ENCODE measurements at regions not wholly inside any gene's neighbourhood (a gene's known extent, or its start where the extent isn't known, plus 50 kb on each side); places are given as distances from the start of the nearest gene placed in this dataset.
A peak's percentile ranks its signal among the peaks of the same experiment; 100 is the strongest.

DNA sequence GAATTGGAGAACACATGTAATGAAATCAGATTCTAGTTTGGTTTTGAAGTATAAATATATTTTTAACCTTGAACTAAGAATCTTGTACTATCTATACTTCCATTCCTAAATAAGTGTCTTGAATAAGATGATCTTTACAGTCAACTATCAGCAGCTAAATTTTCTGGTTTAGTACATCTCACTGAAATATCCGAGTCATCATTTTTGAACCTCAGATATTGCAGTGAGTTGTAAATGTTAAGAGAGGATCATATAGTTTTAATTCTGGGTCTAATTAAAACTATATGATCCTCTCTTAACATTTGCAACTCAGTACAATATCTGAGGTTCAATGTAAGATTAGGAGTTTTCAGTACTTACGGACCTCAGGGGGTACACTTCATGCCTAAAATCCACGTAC is 768.8 kb upstream of the ADAMTS5 start:
- TF ChIP-seq MAX (IDR thresholded peaks at IDR 0.05; ENCODE audit: insufficient read depth, insufficient read length) (no peak), CTCF (IDR thresholded peaks at IDR 0.05; ENCODE audit: extremely low read depth in 1 of 2, insufficient read depth in 1 of 2, low read depth in 1 of 2, low read length in 2 of 2) (no peak), EZH2 (IDR thresholded peaks at IDR 0.05; ENCODE audit: borderline replicate concordance, low read depth, low read length, severe bottlenecking) (no peak)
- no peaks in the 10 kb centered on the region for H3K9me1 ChIP-seq (replicated peaks; ENCODE audit: control insufficient read depth, extremely low read depth, insufficient read depth, low read length)
- no TSS peak for BruUV-seq (replicated peaks)
- ChIA-PET CTCF (no interaction called here), POLR2A (no interaction called here)
- H3K9me3 ChIP-seq (replicated peaks; ENCODE audit: control insufficient read depth, insufficient read depth, low read length), result no peaks in the 10 kb centered on the region
- H2AFZ ChIP-seq (ENCODE audit: low read depth, low read length), result no peak overlapping the region
- no peaks in the 10 kb centered on the region for H3K36me3 ChIP-seq (ENCODE audit: control insufficient read depth in 2 of 2, extremely low read depth in 1 of 2, insufficient read depth in 2 of 2, low read length in 2 of 2)
- DNase-seq (ENCODE audit: low read depth, low spot score) (no peak), FAIRE-seq (no peak)
- no peak overlapping the region for H3K27ac ChIP-seq (ENCODE audit: insufficient read depth, low read depth, low read length)
- intact Hi-C loops (cut with micrococcal nuclease) (no loop called here), dilution Hi-C loops (cut with MboI; ENCODE audit: extremely low pct_ligation_motif_present, low sequenced_read_pairs) (no loop called here)
- H3K4me1 ChIP-seq (ENCODE audit: control insufficient read depth, extremely low read depth, insufficient read depth, low read length), result no peaks in the 10 kb centered on the region
- H3K9ac ChIP-seq (replicated peaks; ENCODE audit: extremely low read depth, insufficient read depth, low read length), result no peak overlapping the region
- no peaks in the 10 kb centered on the region for H4K20me1 ChIP-seq (replicated peaks; ENCODE audit: control insufficient read depth, extremely low read depth, insufficient read depth, low read length)
- no peak overlapping the region for H3K4me3 ChIP-seq (replicated peaks in 1 of 3; ENCODE audit: insufficient read depth in 1 of 3, low read depth in 1 of 3, low read length in 3 of 3)
- no peak overlapping the region for H3K4me2 ChIP-seq (ENCODE audit: insufficient read depth, low read length)
- no peaks in the 10 kb centered on the region for H3K27me3 ChIP-seq (ENCODE audit: control insufficient read depth in 2 of 2, insufficient read depth in 2 of 2, low read length in 2 of 2)
- no peaks in the 10 kb centered on the region for H3K79me2 ChIP-seq (ENCODE audit: control insufficient read depth, insufficient read depth, low read length)

DNA sequence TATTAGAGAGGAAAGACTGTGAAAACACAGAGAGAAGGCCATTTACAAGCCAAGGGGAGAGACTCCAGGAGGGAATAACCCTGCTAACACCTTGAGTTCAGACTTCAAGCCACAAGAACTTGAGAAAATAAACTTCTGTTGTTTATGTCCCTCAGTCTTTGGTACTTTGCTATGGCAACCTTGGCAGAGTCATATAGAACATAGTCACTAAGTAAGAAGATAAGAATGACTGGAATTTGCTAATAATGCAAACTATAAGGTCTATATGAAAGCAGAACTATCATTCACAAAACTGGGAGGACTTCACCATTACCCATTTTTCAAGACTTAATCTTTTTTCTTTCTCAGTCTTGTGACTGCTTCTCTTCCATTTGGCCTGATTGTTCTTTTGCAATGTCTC is 767.3 kb upstream of the ADAMTS5 start:
- no peaks in the 10 kb centered on the region for H3K9me1 ChIP-seq (replicated peaks; ENCODE audit: control insufficient read depth, extremely low read depth, insufficient read depth, low read length)
- no peaks in the 10 kb centered on the region for H3K4me1 ChIP-seq (ENCODE audit: control insufficient read depth, extremely low read depth, insufficient read depth, low read length)
- CTCF ChIA-PET, result no interaction called here
- BruUV-seq (replicated peaks), result no TSS peak
- no peak overlapping the region for H3K4me2 ChIP-seq (ENCODE audit: insufficient read depth, low read length)
- dilution Hi-C loops (cut with MboI; ENCODE audit: extremely low pct_ligation_motif_present, low sequenced_read_pairs), result no loop called here
- TF ChIP-seq MYC (IDR thresholded peaks at IDR 0.05; ENCODE audit: low read depth, low read length), result no peak
- no peaks in the 10 kb centered on the region for H3K36me3 ChIP-seq (ENCODE audit: control insufficient read depth in 2 of 2, extremely low read depth in 1 of 2, insufficient read depth in 2 of 2, low read length in 2 of 2)
- no peaks in the 10 kb centered on the region for H3K27me3 ChIP-seq (ENCODE audit: control insufficient read depth in 2 of 2, insufficient read depth in 2 of 2, low read length in 2 of 2)
- intact Hi-C loops (cut with micrococcal nuclease), result no loop called here
- H3K4me3 ChIP-seq (replicated peaks in 1 of 3; ENCODE audit: insufficient read depth in 1 of 3, low read depth in 1 of 3, low read length in 3 of 3), result no peak overlapping the region
- H3K9ac ChIP-seq (replicated peaks; ENCODE audit: extremely low read depth, insufficient read depth, low read length), result no peak overlapping the region
- H3K79me2 ChIP-seq (ENCODE audit: control insufficient read depth, insufficient read depth, low read length), result no peaks in the 10 kb centered on the region
- H2AFZ ChIP-seq (ENCODE audit: low read depth, low read length), result no peak overlapping the region
- peak; percentile 23 for DNase-seq (ENCODE audit: low read depth, low spot score)
- FAIRE-seq, result no peak
- POLR2A ChIA-PET, result no interaction called here
- no peak overlapping the region for H3K27ac ChIP-seq (ENCODE audit: insufficient read depth, low read depth, low read length)
- no peaks in the 10 kb centered on the region for H3K9me3 ChIP-seq (replicated peaks; ENCODE audit: control insufficient read depth, insufficient read depth, low read length)
- no peaks in the 10 kb centered on the region for H4K20me1 ChIP-seq (replicated peaks; ENCODE audit: control insufficient read depth, extremely low read depth, insufficient read depth, low read length)
